Kidney (tissue), 13 donors: ENCODE measurements at regions not wholly inside any gene's neighbourhood (a gene's known extent, or its start where the extent isn't known, plus 50 kb on each side); places are given as distances from the start of the nearest gene placed in this dataset.

ENCODE experiments used
- DNase-seq, 5 donors: peaks; one replicate each; pipeline ENCODE4 v3.0.0-alpha.2; 2013 to 2020
- FAIRE-seq: peaks from 2 replicates; lab custom pipeline; 2012; peaks lifted over from hg19 to GRCh38; lab: Jason Lieb, UNC
- H3K27ac ChIP-seq, 2 donors: one replicate each; pipeline ENCODE4 v1.7.0; 2013; ENCODE audit warnings: low read depth in 2 of 2, low read length in 2 of 2, inconsistent platforms in 1 of 2
- H3K27me3 ChIP-seq: one replicate; pipeline ENCODE4 v1.7.1; 2013; ENCODE audit warnings: low read length, inconsistent platforms; ENCODE audit not compliant: control insufficient read depth, insufficient read depth
- H3K36me3 ChIP-seq, 3 donors: one replicate each; pipeline versions ENCODE4 v1.7.0 to v1.7.1; 2013; ENCODE audit warnings: low read length in 3 of 3, control low read depth in 1 of 3, inconsistent platforms in 1 of 3; ENCODE audit not compliant: insufficient read depth in 3 of 3, control insufficient read depth in 2 of 3
- H3K4me1 ChIP-seq, 3 donors: one replicate each; pipeline versions ENCODE4 v1.7.0 to v1.7.1; 2013; ENCODE audit warnings: low read length in 3 of 3, inconsistent platforms in 1 of 3, low read depth in 1 of 3; ENCODE audit not compliant: control insufficient read depth in 2 of 3, insufficient read depth in 2 of 3
- H3K4me3 ChIP-seq, 3 donors: one replicate each; pipeline versions ENCODE4 v1.7.0 to v1.8.1; 2013; ENCODE audit warnings: low read length in 3 of 3, control low read depth in 1 of 3, inconsistent platforms in 1 of 3
- H3K9ac ChIP-seq, 3 donors: one replicate each; pipeline versions ENCODE4 v1.7.0 to v1.7.1; 2013; ENCODE audit warnings: low read length in 3 of 3, control low read depth in 1 of 3, inconsistent platforms in 1 of 3
- H3K9me3 ChIP-seq, 3 donors: one replicate each; pipeline versions ENCODE4 v1.7.0 to v1.7.1; 2013; ENCODE audit warnings: low read length in 3 of 3, control low read depth in 1 of 3, inconsistent platforms in 1 of 3; ENCODE audit not compliant: control insufficient read depth in 2 of 3, insufficient read depth in 1 of 3
- CTCF ChIP-seq: IDR thresholded peaks from 3 replicates; pipeline ENCODE4 v1.5.1; 2012; ENCODE audit warnings: mild to moderate bottlenecking, moderate library complexity, borderline replicate concordance; ENCODE audit not compliant: insufficient read depth; ENCODE audit errors: extremely low read depth
- intact Hi-C: fragments of 100-400 bp; cut with DNase I; formaldehyde crosslinking; loops from one replicate; pipeline ENCODE4 v1.11.1; 2022
- donor health status: control.
- donor health status: control.
- donor health status: control.
- donor health status: control.
- donor health status: control.
- donor health status: DM: yes; HTN: yes; CAD: no.
- donor health status: Normal renal cell carcinoma (clear cell type).

- no peak for DNase-seq
- no peak overlapping the region for H3K9ac ChIP-seq
- H3K27ac ChIP-seq: no peak overlapping the region
- no peaks in the 10 kb centered on the region for H3K4me1 ChIP-seq
- H3K36me3 ChIP-seq: no peaks in the 10 kb centered on the region
- no peak for TF ChIP-seq CTCF
- H3K27me3 ChIP-seq: no peaks in the 10 kb centered on the region
- no peak for FAIRE-seq
- peaks cover 0 to 3% (median 0%) of the 10 kb centered on the region in 3 donors for H3K9me3 ChIP-seq
- H3K4me3 ChIP-seq: no peak overlapping the region
- intact Hi-C loops: no loop called here
Observed at GRCh38 chr7:53252539-53252938, 217.1 kb downstream of the POM121L12 start.

GRCh38 chr7:53272081-53272480 is 236.6 kb downstream of the POM121L12 start:
- no peaks in the 10 kb centered on the region for H3K4me1 ChIP-seq
- H3K4me3 ChIP-seq: no peak overlapping the region
- TF ChIP-seq CTCF: no peak
- intact Hi-C loops: no loop called here
- no peak overlapping the region for H3K27ac ChIP-seq
- no peak overlapping the region for H3K9ac ChIP-seq
- DNase-seq (no peak), FAIRE-seq (no peak)
- no peaks in the 10 kb centered on the region for H3K9me3 ChIP-seq
- H3K36me3 ChIP-seq: no peaks in the 10 kb centered on the region
- H3K27me3 ChIP-seq: no peaks in the 10 kb centered on the region

GRCh38 chr7:53281312-53281711 is 245.9 kb downstream of the POM121L12 start:
- no peak overlapping the region for H3K27ac ChIP-seq

More at GRCh38 chr7:53281312-53281711, 245.9 kb downstream of the POM121L12 start:
- Histone ChIP-seq H3K9me3 (no peaks in the 10 kb centered on the region), H3K4me3 (no peak overlapping the region), H3K4me1 (no peaks in the 10 kb centered on the region), H3K9ac (no peak overlapping the region), H3K36me3 (no peaks in the 10 kb centered on the region), H3K27me3 (no peaks in the 10 kb centered on the region)
- no peak for DNase-seq
- TF ChIP-seq CTCF: no peak
- no peak for FAIRE-seq
- intact Hi-C loops: no loop called here
